Fibroblast of villous mesenchyme (primary cell): ENCODE measurements at regions not wholly inside any gene's neighbourhood (a gene's known extent, or its start where the extent isn't known, plus 50 kb on each side); places are given as distances from the start of the nearest gene placed in this dataset.

ENCODE experiments used
- DNase-seq: peaks from one replicate; pipeline ENCODE4 v3.0.0-alpha.2; 2010; ENCODE audit warnings: low read depth
- H3K4me3 ChIP-seq: 2 replicates; pipeline ENCODE4 v1.5.1; 2011; ENCODE audit warnings: low read depth, mild to moderate bottlenecking, low read length
- TF ChIP-seq, protein P1 (sequence below): IDR thresholded peaks from 2 replicates; pipeline ENCODE4 v1.5.1; 2012; ENCODE audit warnings: low read depth, mild to moderate bottlenecking, low read length; ENCODE audit not compliant: insufficient read depth

DNA sequence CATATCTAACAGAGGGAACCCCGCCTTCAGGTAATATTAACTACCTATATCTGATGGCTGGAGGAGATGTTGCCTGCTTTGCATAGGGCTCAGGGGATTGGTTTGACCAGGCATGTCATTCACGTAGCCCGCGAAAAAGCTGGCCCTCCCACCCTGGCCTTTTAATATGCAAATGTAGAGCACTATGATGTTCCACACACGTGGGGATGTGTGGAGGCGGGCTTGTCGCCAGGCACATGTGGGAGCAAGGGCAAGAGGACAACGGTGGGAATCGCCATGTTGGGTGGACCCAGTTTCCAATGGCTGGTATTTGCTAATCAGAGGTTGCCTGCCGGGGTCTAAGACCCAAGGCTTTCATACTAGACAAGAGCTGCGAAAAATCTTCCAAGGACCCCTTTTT is 469.8 kb downstream of the ZPLD1 start:
- no peak overlapping the region for H3K4me3 ChIP-seq
- no peak for DNase-seq
- TF ChIP-seq, protein P1, sequence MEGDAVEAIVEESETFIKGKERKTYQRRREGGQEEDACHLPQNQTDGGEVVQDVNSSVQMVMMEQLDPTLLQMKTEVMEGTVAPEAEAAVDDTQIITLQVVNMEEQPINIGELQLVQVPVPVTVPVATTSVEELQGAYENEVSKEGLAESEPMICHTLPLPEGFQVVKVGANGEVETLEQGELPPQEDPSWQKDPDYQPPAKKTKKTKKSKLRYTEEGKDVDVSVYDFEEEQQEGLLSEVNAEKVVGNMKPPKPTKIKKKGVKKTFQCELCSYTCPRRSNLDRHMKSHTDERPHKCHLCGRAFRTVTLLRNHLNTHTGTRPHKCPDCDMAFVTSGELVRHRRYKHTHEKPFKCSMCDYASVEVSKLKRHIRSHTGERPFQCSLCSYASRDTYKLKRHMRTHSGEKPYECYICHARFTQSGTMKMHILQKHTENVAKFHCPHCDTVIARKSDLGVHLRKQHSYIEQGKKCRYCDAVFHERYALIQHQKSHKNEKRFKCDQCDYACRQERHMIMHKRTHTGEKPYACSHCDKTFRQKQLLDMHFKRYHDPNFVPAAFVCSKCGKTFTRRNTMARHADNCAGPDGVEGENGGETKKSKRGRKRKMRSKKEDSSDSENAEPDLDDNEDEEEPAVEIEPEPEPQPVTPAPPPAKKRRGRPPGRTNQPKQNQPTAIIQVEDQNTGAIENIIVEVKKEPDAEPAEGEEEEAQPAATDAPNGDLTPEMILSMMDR = no peak

DNA sequence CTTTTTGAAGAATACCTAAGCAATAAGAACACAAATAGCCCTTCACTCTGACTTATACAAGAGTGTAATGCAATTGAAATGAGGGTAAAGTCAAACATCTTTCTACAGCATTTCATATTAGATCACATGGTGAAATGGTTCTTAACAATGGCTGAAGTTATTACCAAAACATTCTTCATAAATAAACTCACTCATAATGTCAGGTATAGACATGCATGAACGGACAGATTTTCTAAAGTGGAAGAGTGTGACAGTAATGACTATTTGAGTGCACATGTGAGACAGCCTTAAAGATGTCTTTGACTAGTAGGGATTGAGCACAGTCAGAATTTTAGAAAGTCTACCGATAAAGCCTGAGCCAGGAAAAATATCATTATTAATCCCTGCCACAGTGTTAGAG is 471.0 kb downstream of the ZPLD1 start:
- no peak for DNase-seq
- no peak overlapping the region for H3K4me3 ChIP-seq
- TF ChIP-seq, protein P1 = no peak

DNA sequence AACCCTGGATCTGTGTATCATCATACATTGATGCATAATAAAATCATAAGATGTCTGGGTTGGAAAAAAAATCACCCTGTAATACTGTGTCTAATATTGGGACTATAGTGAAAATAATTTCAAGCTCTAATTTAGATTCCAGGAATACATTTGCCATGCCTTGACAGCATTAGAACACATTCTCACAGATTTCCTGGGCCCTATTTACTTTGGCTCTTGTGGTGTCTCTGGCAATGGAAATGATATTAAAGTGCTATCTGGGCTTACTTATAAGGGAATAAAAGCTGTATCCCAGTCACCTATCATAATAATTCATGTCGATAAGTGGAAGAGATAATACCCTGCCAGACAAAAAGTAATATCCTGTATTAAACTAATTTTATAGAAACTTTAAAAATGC is 472.0 kb downstream of the ZPLD1 start:
- TF ChIP-seq, protein P1 = no peak
- no peak for DNase-seq
- no peak overlapping the region for H3K4me3 ChIP-seq

DNA sequence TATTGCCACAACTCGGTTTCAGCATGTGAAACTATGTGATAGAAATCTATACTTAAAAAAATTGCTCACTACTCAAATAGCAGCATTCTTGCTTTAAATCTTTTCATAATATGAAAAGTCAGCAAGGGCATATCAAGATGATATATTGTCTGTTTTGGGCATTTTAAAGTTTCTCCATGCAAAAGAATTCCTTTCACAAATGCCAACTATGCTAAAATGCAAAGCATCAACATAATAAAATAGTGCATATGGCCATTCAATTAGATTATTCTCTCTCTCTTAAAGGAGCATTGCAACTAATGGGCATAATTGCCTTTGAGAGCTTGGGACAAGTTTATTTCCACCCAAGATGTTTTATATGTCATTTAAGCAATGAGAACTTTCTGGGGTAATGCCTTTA is 475.1 kb downstream of the ZPLD1 start:
- no peak for DNase-seq
- H3K4me3 ChIP-seq = no peak overlapping the region
- TF ChIP-seq, protein P1 = no peak

DNA sequence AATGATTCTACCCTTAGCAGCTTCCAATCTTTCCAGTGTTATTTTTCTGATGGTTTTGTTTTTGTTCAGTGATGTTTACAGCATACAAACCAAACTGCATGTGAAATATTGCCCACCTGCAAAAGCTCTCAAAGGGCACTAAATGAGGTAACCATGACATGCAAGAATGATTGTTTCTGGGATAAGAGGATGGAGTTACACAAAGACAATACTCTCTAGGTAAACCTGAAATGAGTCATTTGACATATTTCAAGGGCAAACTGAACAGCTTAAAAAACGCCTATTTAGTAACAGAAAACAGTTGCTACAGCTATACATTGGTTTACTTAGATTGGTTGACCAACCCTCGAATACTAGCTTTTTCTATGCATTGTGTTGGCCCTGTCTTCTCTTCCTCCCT is 481.7 kb downstream of the ZPLD1 start:
- no peak for DNase-seq
- H3K4me3 ChIP-seq = no peak overlapping the region
- TF ChIP-seq, protein P1 = no peak

DNA sequence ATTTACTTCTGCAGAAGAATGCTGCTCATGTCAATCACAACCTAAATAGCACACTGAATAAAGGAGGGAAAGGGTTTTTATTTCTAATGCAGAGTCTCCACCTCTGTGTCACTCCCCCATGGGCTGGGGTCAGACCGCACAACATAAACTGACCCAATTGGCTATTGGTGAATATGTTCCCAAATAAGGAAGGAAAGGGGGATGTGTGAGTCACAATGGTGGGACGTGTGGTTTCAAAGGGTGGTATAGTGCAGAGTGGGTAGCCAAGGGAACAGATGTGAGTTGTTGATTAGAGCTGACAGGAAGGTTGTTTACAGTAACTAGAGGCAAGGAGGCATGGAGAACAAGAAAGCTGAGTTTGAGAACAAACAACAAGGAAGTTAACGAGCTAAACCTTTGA is 491.8 kb downstream of the ZPLD1 start:
- no peak overlapping the region for H3K4me3 ChIP-seq
- TF ChIP-seq, protein P1 = no peak
- no peak for DNase-seq

DNA sequence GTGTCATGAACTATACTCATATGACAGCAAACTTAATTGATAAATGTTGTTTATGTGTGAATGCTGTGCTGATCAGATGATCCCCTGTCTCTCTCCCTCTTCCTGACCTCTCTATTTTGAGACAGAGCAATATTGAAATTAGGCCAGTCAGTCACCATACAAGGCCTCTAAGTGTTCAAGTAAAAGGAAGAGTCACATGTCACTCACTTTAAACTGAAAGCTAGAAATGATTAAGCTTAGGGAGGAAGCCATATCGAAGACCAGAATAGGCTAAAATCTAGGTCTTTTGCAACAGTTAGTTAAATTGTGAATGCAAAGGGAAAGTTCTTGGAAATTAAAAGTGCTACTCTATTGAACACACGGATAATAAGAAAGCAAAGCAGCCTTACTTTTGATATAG is 498.6 kb downstream of the ZPLD1 start:
- TF ChIP-seq, protein P1 = no peak
- H3K4me3 ChIP-seq = no peak overlapping the region
- no peak for DNase-seq
